ENCODE measurements at regions not wholly inside any gene's neighbourhood (a gene's known extent, or its start where the extent isn't known, plus 50 kb on each side); places are given as distances from the start of the nearest gene placed in this dataset.

DNA sequence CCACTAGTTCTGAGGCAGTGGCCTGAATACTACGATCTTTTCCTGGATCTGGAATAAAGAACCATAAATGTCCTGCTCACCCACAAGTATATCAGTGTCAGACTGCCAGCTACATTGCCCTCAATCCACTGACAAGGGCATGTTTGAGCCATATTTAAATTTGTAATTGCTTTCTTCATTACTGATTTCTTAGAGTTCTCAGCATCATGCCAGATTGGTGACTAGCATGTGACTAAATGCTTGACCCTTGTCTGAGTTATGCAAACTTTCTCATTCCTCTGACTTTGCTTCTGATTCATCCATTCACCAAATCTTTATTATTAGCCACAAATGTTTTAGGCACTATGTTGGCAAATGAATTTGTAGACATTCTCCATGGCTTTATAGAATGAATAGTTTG, 143.6 kb upstream of the SLC16A7 start:
- H3K27ac Mint-ChIP-seq = no peak overlapping the region

More for the DNA sequence above, 143.6 kb upstream of the SLC16A7 start:
- Mint-ChIP-seq H3K36me3 (ENCODE audit: insufficient read depth in 1 of 3, low read depth in 3 of 3) (no peaks in the 10 kb centered on the region), H3K9me3 (no peaks in the 10 kb centered on the region), H3K27me3 (ENCODE audit: low read depth) (no peaks in the 10 kb centered on the region), H3K4me3 (no peak overlapping the region), H3K4me1 (peaks cover 9 to 10% of the 10 kb centered on the region in 2 experiments)
- no peak overlapping the region for H4K8ac ChIP-seq (replicated peaks; ENCODE audit: insufficient read length, low read depth, low read length)
- no CpG with 5 or more reads among the region's 1 CpG for WGBS (ENCODE audit: extremely low coverage, insufficient read length, low lambda C conversion rate)
- no peak overlapping the region for H3K9ac ChIP-seq (ENCODE audit: extremely low read depth, insufficient read length, low read length)
- no peak overlapping the region for H3K23ac ChIP-seq (ENCODE audit: insufficient read length, low read depth, low read length)
- no peak for DNase-seq
- no peaks in the 10 kb centered on the region for H4K20me1 ChIP-seq (ENCODE audit: control insufficient read depth, insufficient read depth, insufficient read length)
- H3K27ac ChIP-seq (ENCODE audit: insufficient read length, low read depth, low read length) = no peak overlapping the region
- no peak overlapping the region for H2BK120ac ChIP-seq (ENCODE audit: low read depth, low read length, poor library complexity, severe bottlenecking)
- no peak overlapping the region for H3K4ac ChIP-seq (ENCODE audit: low read depth, low read length)
- no peak overlapping the region for H3K18ac ChIP-seq (ENCODE audit: insufficient read length, low read depth, low read length)
- TF ChIP-seq CTCF (conservative IDR thresholded peaks at IDR 0.05) = no peak
- H3K9me3 ChIP-seq (ENCODE audit: control insufficient read depth, low read depth, low read length) = no peaks in the 10 kb centered on the region
- no peak overlapping the region for H2BK15ac ChIP-seq (ENCODE audit: low read depth, low read length)
- no peak overlapping the region for H3T11ph ChIP-seq (ENCODE audit: low read length)
- no peaks in the 10 kb centered on the region for H3K79me2 ChIP-seq (ENCODE audit: insufficient read depth, low read length)
- H3K56ac ChIP-seq (ENCODE audit: insufficient read length, low read depth, low read length) = no peak overlapping the region
- H2AFZ ChIP-seq (ENCODE audit: low read length) = no peak overlapping the region
- peaks cover 3% of the 10 kb centered on the region; the same call in 1 of the 2 replicates for H3K4me1 ChIP-seq (ENCODE audit: insufficient read depth, low read length)
- H3K14ac ChIP-seq (ENCODE audit: insufficient read depth, low read length) = no peak overlapping the region
- H4K91ac ChIP-seq (ENCODE audit: insufficient read length, low read depth, low read length) = no peak overlapping the region
- no peaks in the 10 kb centered on the region for H3K79me1 ChIP-seq (ENCODE audit: insufficient read depth, low read depth, low read length, poor library complexity, severe bottlenecking)
- H3K4me2 ChIP-seq (ENCODE audit: insufficient read depth, insufficient read length, low read length) = no peak overlapping the region
- no peak overlapping the region for H2BK12ac ChIP-seq (ENCODE audit: insufficient read length, low read depth, low read length)
- H3K23me2 ChIP-seq (ENCODE audit: insufficient read length, low read depth, low read length, poor library complexity, severe bottlenecking) = no peaks in the 10 kb centered on the region
- no peak overlapping the region for H4K5ac ChIP-seq (ENCODE audit: insufficient read length, low read depth, low read length)
- H2BK20ac ChIP-seq (ENCODE audit: low read depth, low read length, poor library complexity, severe bottlenecking) = no peak overlapping the region
- no peak overlapping the region for H2AK5ac ChIP-seq (ENCODE audit: insufficient read length, low read length)
- no peak overlapping the region for H2BK5ac ChIP-seq (ENCODE audit: insufficient read length, low read length)
- H3K27me3 ChIP-seq (ENCODE audit: insufficient read depth, low read length) = no peaks in the 10 kb centered on the region
